ENCODE measurements at regions not wholly inside any gene's neighbourhood (a gene's known extent, or its start where the extent isn't known, plus 50 kb on each side); places are given as distances from the start of the nearest gene placed in this dataset.

DNA sequence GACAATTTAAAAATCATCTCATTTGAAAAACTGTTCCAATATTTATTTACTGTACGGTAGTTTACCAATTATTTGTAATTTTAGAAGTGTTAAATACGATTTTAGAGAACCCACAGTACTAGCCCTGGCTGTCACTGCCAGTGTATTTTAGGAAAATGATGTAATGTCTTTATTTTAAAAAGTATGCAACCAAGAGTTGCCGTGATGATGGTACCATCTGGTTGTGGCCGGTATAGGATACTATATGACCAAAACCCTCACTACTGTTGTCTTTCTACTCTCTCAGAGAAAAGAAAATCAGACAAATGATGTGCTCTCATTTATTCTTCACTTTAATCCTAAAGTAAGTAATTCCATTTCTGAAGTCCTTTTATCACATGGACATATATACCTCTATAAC is 395.0 kb downstream of the FOXG1 start:
- TF ChIP-seq CTCF (IDR thresholded peaks at IDR 0.05; ENCODE audit: insufficient read depth, low read length) = no peak
- TF ChIP-seq REST (IDR thresholded peaks at IDR 0.05; ENCODE audit: insufficient replicate concordance, low read depth) = no peak
- no peak for TF ChIP-seq GABPA (IDR thresholded peaks at IDR 0.05; ENCODE audit: low read depth)
- TF ChIP-seq SPI1 (IDR thresholded peaks at IDR 0.05; ENCODE audit: borderline replicate concordance, low read depth) = no peak
- no peak for TF ChIP-seq POLR2AphosphoS5 (IDR thresholded peaks at IDR 0.05; ENCODE audit: low read depth)
